BLaER1 treated with 17β-estradiol and CSF1 and Interleukin-3, amounts not matched to agents 10 nM and 100 nM (cell line): ENCODE measurements at regions not wholly inside any gene's neighbourhood (a gene's known extent, or its start where the extent isn't known, plus 50 kb on each side); places are given as distances from the start of the nearest gene placed in this dataset.
"Not testable (repeated sequence)": the region's sequence is repeated elsewhere in the genome, so short reads cannot be mapped to it uniquely, and the experiment has no call there.

ENCODE experiments used
- H3K27ac ChIP-seq, 11 experiments: shearing (Covaris generic); formaldehyde crosslinking; 2 replicates each; pipeline ENCODE4 v1.8.1; 2022
- H3K27me3 ChIP-seq, 11 experiments: shearing (Covaris generic); formaldehyde crosslinking; 2 replicates each; pipeline ENCODE4 v1.8.1; 2022
- H3K36me3 ChIP-seq, 11 experiments: shearing (Covaris generic); formaldehyde crosslinking; 2 replicates each; pipeline ENCODE4 v1.8.1; 2022
- H3K4me1 ChIP-seq, 10 experiments: shearing (Covaris generic); formaldehyde crosslinking; 2 replicates each; pipeline ENCODE4 v1.8.1; 2022
- H3K4me2 ChIP-seq, 11 experiments: shearing (Covaris generic); formaldehyde crosslinking; 2 replicates each; pipeline ENCODE4 v1.8.1; 2022
- H3K4me3 ChIP-seq, 10 experiments: shearing (Covaris generic); formaldehyde crosslinking; 2 replicates each; pipeline ENCODE4 v1.8.1; 2022
- H3K9ac ChIP-seq, 11 experiments: shearing (Covaris generic); formaldehyde crosslinking; 2 replicates each; pipeline ENCODE4 v1.8.1; 2022
- H3K9me3 ChIP-seq, 11 experiments: shearing (Covaris generic); formaldehyde crosslinking; replicated peaks in 1 of 11; 2 replicates each; pipeline ENCODE4 v1.8.1; 2022
- H4K20me1 ChIP-seq, 11 experiments: shearing (Covaris generic); formaldehyde crosslinking; 2 replicates each; pipeline ENCODE4 v1.8.1; 2022
- Cebpa-rat ChIP-seq, 11 experiments: shearing (Covaris generic); IDR thresholded peaks; 2 replicates each; pipeline ENCODE4 v1.8.1; 2022

DNA sequence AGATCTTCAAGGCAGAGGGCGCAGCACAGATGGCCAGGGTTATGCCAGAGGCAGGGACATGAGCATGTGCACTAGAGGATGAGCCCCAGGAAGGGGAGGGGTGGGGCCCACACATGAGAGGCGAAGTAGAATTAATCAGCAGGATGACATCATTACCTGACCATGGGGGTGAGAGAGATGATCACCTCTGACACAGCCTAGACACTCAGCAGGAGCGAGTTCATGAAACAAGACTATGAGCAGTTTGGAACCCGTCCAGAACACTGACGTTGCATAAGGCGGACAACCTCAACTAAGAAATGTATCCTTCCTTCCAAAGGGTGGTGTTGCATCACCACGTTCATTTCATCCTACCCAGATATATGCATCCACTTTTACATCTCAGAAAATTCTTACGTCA lies 446.7 kb upstream of the TENM3 start:
- no peak overlapping the region for H3K4me2 ChIP-seq
- H3K9ac ChIP-seq, result no peak overlapping the region
- H3K9me3 ChIP-seq, result peaks cover 0 to 12% (median 7%) of the 10 kb centered on the region in 11 experiments; a peak in 19 of 22 replicates
- TF ChIP-seq Cebpa-rat (IDR thresholded peaks at IDR 0.05), result no peak
- no peak overlapping the region for H3K27ac ChIP-seq
- no peaks in the 10 kb centered on the region for H4K20me1 ChIP-seq
- H3K36me3 ChIP-seq, result no peaks in the 10 kb centered on the region
- H3K4me1 ChIP-seq, result no peaks in the 10 kb centered on the region
- no peak overlapping the region for H3K4me3 ChIP-seq
- H3K27me3 ChIP-seq, result no peaks in the 10 kb centered on the region

DNA sequence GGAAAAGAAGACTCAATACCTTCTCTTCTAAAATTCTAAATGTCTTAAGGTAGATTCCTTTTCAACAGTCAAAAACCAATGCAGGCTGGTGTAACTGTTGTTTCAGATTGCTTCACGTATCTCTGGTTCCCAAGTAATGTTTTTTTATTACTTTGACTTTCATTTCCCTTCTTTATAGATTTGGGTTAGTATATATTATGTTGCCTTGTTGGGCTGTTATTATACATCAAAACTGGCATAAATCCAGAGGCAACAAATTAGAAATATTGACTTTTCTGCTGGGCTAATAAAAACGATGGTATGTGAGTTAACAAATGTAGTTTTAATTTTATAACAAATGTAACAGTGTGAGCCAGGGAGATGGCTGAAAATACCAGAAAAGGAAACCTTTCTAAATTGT lies 444.7 kb upstream of the TENM3 start:
- no peak overlapping the region for H3K4me2 ChIP-seq
- H3K27me3 ChIP-seq, result no peaks in the 10 kb centered on the region
- no peak for TF ChIP-seq Cebpa-rat (IDR thresholded peaks at IDR 0.05)
- H3K27ac ChIP-seq, result no peak overlapping the region
- H3K9ac ChIP-seq, result no peak overlapping the region
- H3K4me1 ChIP-seq, result no peaks in the 10 kb centered on the region
- H3K36me3 ChIP-seq, result no peaks in the 10 kb centered on the region
- H4K20me1 ChIP-seq, result no peaks in the 10 kb centered on the region
- peaks cover 0 to 12% (median 7%) of the 10 kb centered on the region in 11 experiments; a peak in 19 of 22 replicates for H3K9me3 ChIP-seq
- H3K4me3 ChIP-seq, result no peak overlapping the region

DNA sequence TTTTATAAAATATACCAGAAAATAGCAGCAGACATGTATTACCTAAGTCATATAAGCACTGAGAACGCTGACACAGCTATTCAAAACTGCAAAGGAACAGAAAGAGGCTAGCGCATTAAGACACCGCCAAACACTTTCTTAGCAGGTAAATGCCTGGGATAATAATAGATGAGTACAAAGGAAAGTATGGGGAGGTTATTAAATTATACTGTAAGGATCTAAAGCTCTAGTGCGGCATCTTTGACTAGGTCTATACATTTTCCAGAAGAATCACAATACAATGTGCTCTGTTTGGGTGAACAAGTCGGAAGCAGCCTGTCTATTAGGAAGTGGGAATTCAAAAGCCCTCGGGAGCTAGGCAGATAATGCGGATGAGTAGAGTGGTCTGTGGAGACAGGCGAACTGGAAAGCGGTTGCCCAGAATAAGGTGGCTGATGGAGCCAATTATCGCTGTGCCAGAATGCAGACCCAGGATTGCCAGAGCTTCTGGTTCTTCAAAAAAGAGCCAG lies 443.6 kb upstream of the TENM3 start:
- Histone ChIP-seq H3K36me3 (no peaks in the 10 kb centered on the region), H3K4me2 (no peak overlapping the region), H3K4me1 (no peaks in the 10 kb centered on the region), H3K9me3 (peaks cover 0 to 12% (median 7%) of the 10 kb centered on the region in 11 experiments; a peak in 19 of 22 replicates), H3K27ac (no peak overlapping the region), H3K4me3 (no peak overlapping the region), H4K20me1 (no peaks in the 10 kb centered on the region), H3K27me3 (no peaks in the 10 kb centered on the region), H3K9ac (no peak overlapping the region)
- no peak for TF ChIP-seq Cebpa-rat (IDR thresholded peaks at IDR 0.05)

DNA sequence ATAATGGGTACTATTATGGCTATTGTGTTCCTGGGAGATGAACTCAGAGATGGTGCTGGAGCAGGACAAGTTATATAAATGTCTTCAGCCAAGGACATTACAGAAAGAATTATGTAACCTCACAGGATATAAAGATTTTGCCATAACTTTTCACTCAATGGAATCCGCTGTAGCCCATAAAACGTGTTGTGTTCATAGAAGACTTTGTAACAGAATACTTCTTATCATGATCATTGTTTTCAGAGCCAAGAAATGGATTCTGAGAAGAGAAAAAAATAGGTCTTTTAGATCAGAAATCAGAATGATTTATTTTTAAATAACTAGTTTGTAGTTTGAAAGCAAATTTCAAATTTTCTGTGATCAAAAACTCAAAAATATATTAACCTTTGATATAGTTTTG lies 441.0 kb upstream of the TENM3 start:
- Histone ChIP-seq H3K27ac (no peak overlapping the region), H4K20me1 (no peaks in the 10 kb centered on the region), H3K9ac (no peak overlapping the region), H3K27me3 (no peaks in the 10 kb centered on the region), H3K4me3 (no peak overlapping the region), H3K36me3 (no peaks in the 10 kb centered on the region), H3K9me3 (no peaks in the 10 kb centered on the region), H3K4me1 (no peaks in the 10 kb centered on the region), H3K4me2 (no peak overlapping the region)
- no peak for TF ChIP-seq Cebpa-rat (IDR thresholded peaks at IDR 0.05)

DNA sequence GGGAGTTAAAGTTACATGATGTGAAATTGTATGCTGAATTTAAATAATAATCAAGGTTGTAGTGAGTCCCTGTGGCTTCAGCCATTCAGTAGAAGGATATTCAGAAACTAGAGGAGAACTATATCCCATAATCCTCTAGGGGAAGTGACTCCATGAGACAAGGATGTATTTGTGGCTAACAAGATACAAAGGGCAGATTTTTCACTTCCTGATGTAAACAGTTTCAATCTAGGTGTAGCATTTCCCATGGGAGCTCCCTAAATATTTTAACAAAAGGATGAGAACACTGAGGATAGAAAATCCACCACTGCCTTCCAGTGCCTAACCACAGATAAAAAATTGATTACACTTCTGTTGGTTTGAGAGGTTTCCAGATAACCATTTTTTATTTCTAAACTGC lies 435.4 kb upstream of the TENM3 start:
- Histone ChIP-seq H3K36me3 (no peaks in the 10 kb centered on the region), H3K4me3 (no peak overlapping the region), H3K4me1 (no peaks in the 10 kb centered on the region), H3K4me2 (no peak overlapping the region), H3K27ac (no peak overlapping the region), H3K27me3 (no peaks in the 10 kb centered on the region), H3K9me3 (no peaks in the 10 kb centered on the region), H3K9ac (no peak overlapping the region), H4K20me1 (no peaks in the 10 kb centered on the region)
- no peak for TF ChIP-seq Cebpa-rat (IDR thresholded peaks at IDR 0.05)

DNA sequence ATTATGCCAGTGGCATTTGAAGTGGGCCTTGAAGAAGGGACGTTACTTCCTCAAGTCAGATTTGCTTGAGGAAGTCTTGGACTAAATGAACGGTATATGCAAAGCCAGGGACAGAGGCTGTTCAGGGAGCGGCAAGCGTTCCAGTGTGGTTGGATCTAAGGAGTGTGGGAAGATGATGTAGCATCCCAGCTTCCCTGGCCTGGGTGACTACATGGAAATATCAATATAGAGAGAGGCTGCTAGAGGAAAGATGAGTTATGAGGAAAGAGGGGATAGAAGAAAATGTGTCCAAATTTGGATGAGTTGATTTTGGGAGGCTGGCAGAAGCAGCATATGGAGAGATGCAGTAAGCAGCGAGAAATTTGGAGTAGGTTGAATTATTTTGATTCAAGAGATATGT lies 432.5 kb upstream of the TENM3 start:
- Histone ChIP-seq H3K4me1 (no peaks in the 10 kb centered on the region), H3K4me2 (no peak overlapping the region), H3K9ac (no peak overlapping the region), H3K9me3 (no peaks in the 10 kb centered on the region), H4K20me1 (no peaks in the 10 kb centered on the region), H3K27ac (no peak overlapping the region), H3K4me3 (no peak overlapping the region), H3K27me3 (no peaks in the 10 kb centered on the region), H3K36me3 (no peaks in the 10 kb centered on the region)
- TF ChIP-seq Cebpa-rat (IDR thresholded peaks at IDR 0.05), result no peak

DNA sequence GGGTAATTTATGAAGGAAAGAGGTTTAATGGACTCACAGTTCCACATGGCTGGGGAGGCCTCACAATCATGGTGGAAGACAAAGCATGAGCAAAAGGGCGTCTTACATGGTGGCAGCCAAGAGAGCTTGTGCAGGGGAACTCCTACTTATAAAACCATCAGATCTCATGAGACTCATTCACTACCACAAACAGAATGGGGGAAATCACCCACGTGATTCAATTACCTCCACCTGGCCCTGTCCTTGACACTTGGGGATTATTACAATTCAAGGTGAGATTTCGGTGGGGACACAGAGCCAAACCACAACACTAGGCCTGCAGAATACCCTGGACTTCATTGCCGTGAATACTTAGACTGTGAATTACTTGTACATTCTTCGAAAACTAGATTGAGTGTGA lies 431.7 kb upstream of the TENM3 start:
- not testable (repeated sequence) for H3K9me3 ChIP-seq, H3K9ac ChIP-seq, H3K4me2 ChIP-seq, H3K36me3 ChIP-seq, H4K20me1 ChIP-seq, H3K4me1 ChIP-seq, H3K4me3 ChIP-seq, H3K27me3 ChIP-seq, H3K27ac ChIP-seq

DNA sequence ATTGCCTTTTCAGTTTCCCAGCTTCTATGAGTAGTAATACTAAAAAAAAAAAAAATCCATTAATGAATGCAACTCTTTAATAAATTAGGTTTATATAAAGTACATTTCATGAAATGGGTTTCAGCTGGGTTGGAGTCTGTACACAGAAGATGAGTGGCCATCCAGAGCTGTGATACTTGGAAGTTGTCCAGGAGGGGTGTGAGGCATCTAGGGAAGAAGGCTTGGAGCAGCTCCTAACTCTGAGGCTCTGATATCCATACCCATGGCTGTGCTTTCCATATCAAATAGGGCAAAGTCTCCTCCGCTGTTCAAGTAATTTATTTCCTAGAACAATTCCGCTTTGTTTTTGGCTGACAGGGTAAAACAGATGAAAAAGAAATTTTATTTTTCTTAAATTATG lies 423.3 kb upstream of the TENM3 start:
- Histone ChIP-seq H3K9ac (no peak overlapping the region), H3K9me3 (no peaks in the 10 kb centered on the region), H3K4me3 (no peak overlapping the region), H3K4me1 (no peaks in the 10 kb centered on the region), H3K4me2 (no peak overlapping the region), H4K20me1 (no peaks in the 10 kb centered on the region), H3K27me3 (no peaks in the 10 kb centered on the region), H3K36me3 (no peaks in the 10 kb centered on the region), H3K27ac (no peak overlapping the region)
- TF ChIP-seq Cebpa-rat (IDR thresholded peaks at IDR 0.05), result no peak

DNA sequence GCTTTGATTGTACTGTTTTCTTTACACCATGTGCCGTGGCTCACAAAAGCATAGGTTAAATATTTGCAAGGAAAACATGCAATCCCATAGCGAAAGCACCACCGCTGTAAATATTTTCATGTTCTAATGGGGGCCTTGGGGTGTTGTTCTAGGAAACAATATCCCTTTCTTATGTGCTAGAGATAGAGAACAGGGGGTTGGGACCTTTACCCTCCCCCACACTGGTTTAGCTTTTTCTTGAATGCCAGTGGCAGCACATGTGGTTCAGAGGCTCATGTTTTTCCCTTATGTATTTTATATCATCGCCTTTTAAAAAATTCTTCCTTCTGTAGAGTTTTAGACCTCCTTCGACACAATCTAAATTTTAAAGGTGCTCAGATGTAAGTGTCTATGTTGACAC lies 422.6 kb upstream of the TENM3 start:
- no peaks in the 10 kb centered on the region for H3K27me3 ChIP-seq
- H3K36me3 ChIP-seq, result no peaks in the 10 kb centered on the region
- H3K9ac ChIP-seq, result no peak overlapping the region
- no peaks in the 10 kb centered on the region for H3K9me3 ChIP-seq
- no peaks in the 10 kb centered on the region for H4K20me1 ChIP-seq
- no peak overlapping the region for H3K4me2 ChIP-seq
- TF ChIP-seq Cebpa-rat (IDR thresholded peaks at IDR 0.05), result no peak
- H3K4me1 ChIP-seq, result no peaks in the 10 kb centered on the region
- no peak overlapping the region for H3K4me3 ChIP-seq
- no peak overlapping the region for H3K27ac ChIP-seq

DNA sequence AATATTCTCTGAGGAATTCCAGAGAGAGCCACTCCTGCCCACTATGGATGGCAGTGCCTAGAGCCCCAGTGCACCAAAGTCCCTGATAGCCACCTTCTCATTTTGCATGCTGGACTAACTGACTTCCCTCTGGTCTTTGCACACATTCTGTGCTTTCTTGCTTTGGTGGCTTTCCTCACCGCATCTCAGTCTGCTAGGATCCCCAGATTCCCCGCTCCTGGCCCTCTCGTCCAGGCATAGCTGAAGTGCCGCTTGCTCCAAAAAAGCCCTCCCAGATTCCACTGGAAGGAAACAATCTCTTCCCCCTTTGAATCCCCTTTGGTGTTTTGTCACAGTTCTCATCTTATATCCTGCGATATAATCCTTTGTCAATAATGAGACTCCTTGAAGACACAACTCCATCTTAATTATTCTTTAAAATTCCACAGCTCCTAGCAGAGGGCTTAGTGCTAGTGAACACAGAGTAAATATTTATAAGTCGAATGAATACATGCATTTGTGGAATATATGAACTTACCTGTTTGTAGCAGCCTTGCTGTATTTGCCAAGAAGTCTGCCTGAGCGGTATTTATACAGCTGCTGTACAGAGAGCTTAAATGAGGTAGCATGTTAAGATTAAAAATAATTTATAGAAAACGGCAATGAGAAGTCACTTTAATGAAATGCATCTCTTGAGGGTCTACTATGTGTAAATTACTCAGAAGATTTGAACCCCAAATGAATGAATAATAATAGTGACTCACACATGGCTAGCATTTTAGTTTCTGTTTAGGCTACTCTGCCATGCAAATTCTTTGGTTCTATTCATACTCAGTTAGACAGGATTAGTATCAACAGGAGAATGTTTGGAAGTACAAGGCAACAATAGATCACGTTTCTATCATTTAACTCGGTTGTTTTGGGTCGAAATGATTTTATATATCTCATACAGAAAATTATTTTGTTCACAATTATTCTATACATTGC lies 421.9 kb upstream of the TENM3 start:
- H3K36me3 ChIP-seq, result no peaks in the 10 kb centered on the region
- no peak overlapping the region for H3K4me2 ChIP-seq
- H3K4me1 ChIP-seq, result no peaks in the 10 kb centered on the region
- H3K9ac ChIP-seq, result no peak overlapping the region
- H3K27me3 ChIP-seq, result no peaks in the 10 kb centered on the region
- H3K4me3 ChIP-seq, result no peak overlapping the region
- TF ChIP-seq Cebpa-rat (IDR thresholded peaks at IDR 0.05), result no peak
- no peak overlapping the region for H3K27ac ChIP-seq
- H4K20me1 ChIP-seq, result no peaks in the 10 kb centered on the region
- H3K9me3 ChIP-seq, result no peaks in the 10 kb centered on the region
